Keratinocyte (primary cell): ENCODE measurements at regions not wholly inside any gene's neighbourhood (a gene's known extent, or its start where the extent isn't known, plus 50 kb on each side); places are given as distances from the start of the nearest gene placed in this dataset.

Experiments
- DNase-seq: peaks from one replicate; pipeline ENCODE4 v3.0.0-alpha.2; 2011; ENCODE audit warnings: low read depth, missing footprints, low spot score
- FAIRE-seq: peaks from 2 replicates; lab custom pipeline; 2011; peaks lifted over from hg19 to GRCh38; lab: Jason Lieb, UNC
- H2AFZ ChIP-seq: 2 replicates; pipeline ENCODE4 v1.6.0; 2012; ENCODE audit warnings: low read length, control low read depth, inconsistent platforms; ENCODE audit not compliant: control insufficient read depth
- H3K27ac ChIP-seq: 2 replicates; pipeline ENCODE4 v1.5.1; 2011; ENCODE audit warnings: low read length; ENCODE audit not compliant: control insufficient read depth, insufficient read depth
- H3K27me3 ChIP-seq: 3 replicates; pipeline ENCODE4 v1.6.0; 2011; ENCODE audit warnings: low read length; ENCODE audit not compliant: control insufficient read depth, insufficient read depth; ENCODE audit errors: extremely low read depth
- H3K36me3 ChIP-seq, 2 experiments: 2 replicates in 1 of 2; 3 replicates in 1 of 2; pipeline ENCODE4 v1.5.1; 2011; ENCODE audit warnings: low read length in 2 of 2, mild to moderate bottlenecking in 1 of 2; ENCODE audit not compliant: control insufficient read depth in 2 of 2, insufficient read depth in 2 of 2; ENCODE audit errors: extremely low read depth in 1 of 2
- H3K4me1 ChIP-seq: 3 replicates; pipeline ENCODE4 v1.5.1; 2011; ENCODE audit warnings: low read length; ENCODE audit not compliant: control insufficient read depth, insufficient read depth; ENCODE audit errors: extremely low read depth
- H3K4me2 ChIP-seq: 3 replicates; pipeline ENCODE4 v1.6.0; 2011; ENCODE audit warnings: low read depth, low read length; ENCODE audit not compliant: control insufficient read depth, insufficient read depth; ENCODE audit errors: extremely low read depth
- H3K4me3 ChIP-seq, 3 experiments: fragments of 200-600 bp in 1 of 3; sonication (generic) in 1 of 3; 2 replicates in 2 of 3; 3 replicates in 1 of 3; pipeline ENCODE4 v1.5.1; 2011 to 2016; ENCODE audit warnings: low read length in 3 of 3, mild to moderate bottlenecking in 3 of 3, control low read depth in 2 of 3, inconsistent platforms in 1 of 3, low read depth in 1 of 3, mixed read lengths in 1 of 3, mixed run types in 1 of 3, moderate library complexity in 1 of 3; ENCODE audit not compliant: control insufficient read depth in 2 of 3, insufficient read depth in 2 of 3; ENCODE audit errors: extremely low read depth in 1 of 3
- H3K79me2 ChIP-seq: 2 replicates; pipeline ENCODE4 v1.6.0; 2012; ENCODE audit warnings: low read length; ENCODE audit not compliant: control insufficient read depth, insufficient read depth
- H3K9ac ChIP-seq: 3 replicates; pipeline ENCODE4 v1.6.0; 2011; ENCODE audit warnings: low read length; ENCODE audit not compliant: control insufficient read depth, insufficient read depth; ENCODE audit errors: extremely low read depth
- H3K9me1 ChIP-seq: 3 replicates; pipeline ENCODE4 v1.6.0; 2011; ENCODE audit warnings: low read length; ENCODE audit not compliant: control insufficient read depth, insufficient read depth; ENCODE audit errors: extremely low read depth
- H3K9me3 ChIP-seq: 2 replicates; pipeline ENCODE4 v1.5.1; 2012; ENCODE audit warnings: low read depth, low read length; ENCODE audit not compliant: control insufficient read depth
- H4K20me1 ChIP-seq: 3 replicates; pipeline ENCODE4 v1.6.0; 2011; ENCODE audit warnings: low read length; ENCODE audit not compliant: control insufficient read depth, insufficient read depth; ENCODE audit errors: extremely low read depth
- CTCF ChIP-seq, 3 experiments: IDR thresholded peaks in 1 of 3; conservative IDR thresholded peaks in 1 of 3; optimal IDR thresholded peaks in 1 of 3; 2 replicates in 2 of 3; 3 replicates in 1 of 3; pipeline versions ENCODE3 to v1.5.1; 2011; ENCODE audit warnings: low read length in 3 of 3, mild to moderate bottlenecking in 3 of 3, moderate library complexity in 2 of 3, control low read depth in 1 of 3, inconsistent platforms in 1 of 3; ENCODE audit not compliant: insufficient read depth in 2 of 3; ENCODE audit errors: extremely low read depth in 1 of 3
- EZH2 ChIP-seq: IDR thresholded peaks from one replicate; pipeline ENCODE4 v1.6.1; 2012; ENCODE audit warnings: inconsistent platforms, mild to moderate bottlenecking, low read length, moderate library complexity
- dilution Hi-C: fragments of 300-500 bp; cut with MboI; formaldehyde crosslinking; loops from one replicate; pipeline ENCODE4 v1.7.0; 2020; ENCODE audit warnings: low sequenced_read_pairs; ENCODE audit not compliant: extremely low pct_ligation_motif_present

GRCh38 chr10:128774979-128775378 lies 648.8 kb upstream of the MKI67 start:
- Histone ChIP-seq H3K4me2 (no peak overlapping the region), H3K79me2 (no peaks in the 10 kb centered on the region), H3K9me3 (peaks cover 3% of the 10 kb centered on the region), H3K36me3 (no peaks in the 10 kb centered on the region), H4K20me1 (no peaks in the 10 kb centered on the region), H3K27me3 (no peaks in the 10 kb centered on the region), H3K27ac (no peak overlapping the region), H3K9ac (no peak overlapping the region), H3K9me1 (no peaks in the 10 kb centered on the region), H3K4me1 (no peaks in the 10 kb centered on the region), H3K4me3 (no peak overlapping the region), H2AFZ (no peak overlapping the region)
- dilution Hi-C loops = no loop called here
- FAIRE-seq = no peak
- TF ChIP-seq CTCF (optimal IDR thresholded peaks at IDR 0.05 in 1 of 3, IDR thresholded peaks at IDR 0.05 in 1 of 3, conservative IDR thresholded peaks at IDR 0.05 in 1 of 3; ENCODE audit: extremely low read depth in 1 of 3, insufficient read depth in 2 of 3, low read length in 3 of 3) (no peak), EZH2 (no peak)
- no peak for DNase-seq

DNA sequence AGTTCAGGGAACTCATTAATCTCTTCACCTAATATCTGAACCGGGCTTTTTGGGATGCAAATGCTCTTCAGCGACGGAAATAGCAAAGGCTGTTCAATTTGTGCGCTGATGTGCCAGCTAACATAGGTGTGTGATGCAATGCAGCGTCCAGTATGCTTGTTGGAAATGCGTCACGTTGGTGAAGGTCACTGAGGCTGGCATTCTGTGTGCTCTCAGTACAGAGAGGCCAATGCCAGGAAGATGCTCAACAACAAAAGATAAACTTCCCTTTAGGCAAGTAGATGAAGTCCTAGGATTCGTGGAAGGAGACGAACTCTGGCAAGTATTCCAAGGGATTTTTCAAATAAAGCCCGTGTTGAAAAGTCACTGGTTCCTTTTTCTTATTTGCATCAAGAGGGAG lies 649.5 kb upstream of the MKI67 start:
- FAIRE-seq = no peak

More for the DNA sequence above, 649.5 kb upstream of the MKI67 start:
- no peak overlapping the region for H3K4me3 ChIP-seq
- H3K9me3 ChIP-seq = peaks cover 3% of the 10 kb centered on the region
- H4K20me1 ChIP-seq = no peaks in the 10 kb centered on the region
- TF ChIP-seq CTCF (optimal IDR thresholded peaks at IDR 0.05 in 1 of 3, IDR thresholded peaks at IDR 0.05 in 1 of 3, conservative IDR thresholded peaks at IDR 0.05 in 1 of 3; ENCODE audit: extremely low read depth in 1 of 3, insufficient read depth in 2 of 3, low read length in 3 of 3) (no peak), EZH2 (no peak)
- H2AFZ ChIP-seq = no peak overlapping the region
- H3K4me1 ChIP-seq = no peaks in the 10 kb centered on the region
- H3K36me3 ChIP-seq = no peaks in the 10 kb centered on the region
- no peaks in the 10 kb centered on the region for H3K79me2 ChIP-seq
- dilution Hi-C loops = no loop called here
- H3K9me1 ChIP-seq = no peaks in the 10 kb centered on the region
- no peak overlapping the region for H3K27ac ChIP-seq
- no peak overlapping the region for H3K4me2 ChIP-seq
- no peaks in the 10 kb centered on the region for H3K27me3 ChIP-seq
- no peak for DNase-seq
- H3K9ac ChIP-seq = no peak overlapping the region
